ENCODE measurements at regions not wholly inside any gene's neighbourhood (a gene's known extent, or its start where the extent isn't known, plus 50 kb on each side); places are given as distances from the start of the nearest gene placed in this dataset.
"Not testable (repeated sequence)": the region's sequence is repeated elsewhere in the genome, so short reads cannot be mapped to it uniquely, and the experiment has no call there.

GRCh38 chr18:10249801-10250200, 204.6 kb upstream of the APCDD1 start:
- Histone ChIP-seq H3K4me3 (no peak overlapping the region), H3K4me1 (replicated peaks) (no peaks in the 10 kb centered on the region), H3K27ac (no peak overlapping the region), H3K27me3 (replicated peaks; ENCODE audit: insufficient read depth) (no peaks in the 10 kb centered on the region), H3K9me3 (no peaks in the 10 kb centered on the region), H3K36me3 (no peaks in the 10 kb centered on the region)
- TF ChIP-seq CTCF (IDR thresholded peaks at IDR 0.05) (no peak), POLR2A (IDR thresholded peaks at IDR 0.05) (no peak), POLR2AphosphoS5 (IDR thresholded peaks at IDR 0.05) (no peak)
- intact Hi-C loops (cut with DNase I) = no loop called here
- WGBS = 92% methylated on average over 1 of the region's 1 CpG
- DNase-seq (ENCODE audit: low spot score) = no peak

- no peak for DNase-seq (ENCODE audit: low spot score)
- no peaks in the 10 kb centered on the region for H3K9me3 ChIP-seq
- intact Hi-C loops (cut with DNase I) = no loop called here
- TF ChIP-seq POLR2AphosphoS5 (IDR thresholded peaks at IDR 0.05) = no peak
- no peak for TF ChIP-seq POLR2A (IDR thresholded peaks at IDR 0.05)
- TF ChIP-seq CTCF (IDR thresholded peaks at IDR 0.05) = no peak
- H3K27me3 ChIP-seq (replicated peaks; ENCODE audit: insufficient read depth) = no peaks in the 10 kb centered on the region
- H3K36me3 ChIP-seq = no peaks in the 10 kb centered on the region
- no peak overlapping the region for H3K27ac ChIP-seq
- WGBS = 84% methylated on average over 4 of the region's 4 CpGs
- no peaks in the 10 kb centered on the region for H3K4me1 ChIP-seq (replicated peaks)
- no peak overlapping the region for H3K4me3 ChIP-seq
These were observed 201.9 kb upstream of the APCDD1 start for GRCh38 chr18:10252494-10252893.

GRCh38 chr18:10252952-10253705, 201.3 kb upstream of the APCDD1 start:
- H3K27ac ChIP-seq = no peak overlapping the region
- intact Hi-C loops (cut with DNase I) = no loop called here
- 69% methylated on average over 5 of the region's 5 CpGs for WGBS
- DNase-seq (ENCODE audit: low spot score) = no peak
- no peak overlapping the region for H3K4me3 ChIP-seq
- H3K27me3 ChIP-seq (replicated peaks; ENCODE audit: insufficient read depth) = no peaks in the 10 kb centered on the region
- no peaks in the 10 kb centered on the region for H3K9me3 ChIP-seq
- no peaks in the 10 kb centered on the region for H3K4me1 ChIP-seq (replicated peaks)
- H3K36me3 ChIP-seq = no peaks in the 10 kb centered on the region
- TF ChIP-seq POLR2AphosphoS5 (IDR thresholded peaks at IDR 0.05) (no peak), CTCF (IDR thresholded peaks at IDR 0.05) (no peak), POLR2A (IDR thresholded peaks at IDR 0.05) (no peak)

- 80% methylated on average over 3 of the region's 3 CpGs for WGBS
- DNase-seq (ENCODE audit: low spot score); H3K27ac ChIP-seq; H3K9me3 ChIP-seq; H3K36me3 ChIP-seq; H3K4me1 ChIP-seq (replicated peaks); H3K27me3 ChIP-seq (replicated peaks; ENCODE audit: insufficient read depth); H3K4me3 ChIP-seq; intact Hi-C loops (cut with DNase I): not testable (repeated sequence)
These were observed 198.2 kb upstream of the APCDD1 start for GRCh38 chr18:10256276-10256675.

GRCh38 chr18:10258836-10259474, 195.5 kb upstream of the APCDD1 start:
- Histone ChIP-seq H3K9me3 (no peaks in the 10 kb centered on the region), H3K4me3 (no peak overlapping the region), H3K4me1 (replicated peaks) (no peaks in the 10 kb centered on the region), H3K27ac (no peak overlapping the region), H3K27me3 (replicated peaks; ENCODE audit: insufficient read depth) (no peaks in the 10 kb centered on the region), H3K36me3 (no peaks in the 10 kb centered on the region)
- no peak for TF ChIP-seq POLR2A (IDR thresholded peaks at IDR 0.05)
- TF ChIP-seq CTCF (IDR thresholded peaks at IDR 0.05) = no peak
- no peak for TF ChIP-seq POLR2AphosphoS5 (IDR thresholded peaks at IDR 0.05)
- DNase-seq (ENCODE audit: low spot score) = no peak
- 82% methylated on average over 5 of the region's 5 CpGs for WGBS
- intact Hi-C loops (cut with DNase I) = no loop called here

Measured in prostate gland (tissue), 2 donors.